ENCODE measurements at regions not wholly inside any gene's neighbourhood (a gene's known extent, or its start where the extent isn't known, plus 50 kb on each side); places are given as distances from the start of the nearest gene placed in this dataset.

- TF ChIP-seq CTCF (IDR thresholded peaks at IDR 0.05; ENCODE audit: control extremely low read depth, extremely low read depth, low read depth, missing control alignments), result no peak
- ChIA-PET CTCF (interaction anchor here (1.1 to 1.6 kb wide), 2 partner anchors 17 to 42 kb away, joined by 3 read pairs; no protein-coding TSS in a partner anchor), POLR2A (no interaction called here)
- no peak for DNase-seq (ENCODE audit: extremely low spot score)
Measured at GRCh38 chr2:188893972-188894371, 80.2 kb upstream of the COL3A1 start.

- TF ChIP-seq CTCF (IDR thresholded peaks at IDR 0.05; ENCODE audit: control extremely low read depth, extremely low read depth, low read depth, missing control alignments), result no peak
- DNase-seq (ENCODE audit: extremely low spot score), result no peak
- POLR2A ChIA-PET, result no interaction called here
- CTCF ChIA-PET, result interaction anchor here (1.1 kb wide), 1 partner anchor 43 kb away, joined by 3 read pairs; no protein-coding TSS in a partner anchor
Measured at GRCh38 chr2:188894979-188895378, 79.2 kb upstream of the COL3A1 start.

GRCh38 chr2:188897096-188897495 lies 77.1 kb upstream of the COL3A1 start:
- DNase-seq (ENCODE audit: extremely low spot score), result no peak
- POLR2A ChIA-PET, result no interaction called here
- no peak for TF ChIP-seq CTCF (IDR thresholded peaks at IDR 0.05; ENCODE audit: control extremely low read depth, extremely low read depth, low read depth, missing control alignments)
- CTCF ChIA-PET, result interaction anchor here (1.1 kb wide), 1 partner anchor 22 kb away, joined by 3 read pairs; no protein-coding TSS in a partner anchor

- POLR2A ChIA-PET, result no interaction called here
- DNase-seq (ENCODE audit: extremely low spot score), result no peak
- CTCF ChIA-PET, result interaction anchor here (1.1 kb wide), 1 partner anchor 21 kb away, joined by 3 read pairs; no protein-coding TSS in a partner anchor
- no peak for TF ChIP-seq CTCF (IDR thresholded peaks at IDR 0.05; ENCODE audit: control extremely low read depth, extremely low read depth, low read depth, missing control alignments)
Measured at GRCh38 chr2:188898261-188898660, 75.9 kb upstream of the COL3A1 start.

GRCh38 chr2:188902901-188903491 lies 71.2 kb upstream of the COL3A1 start:
- DNase-seq (ENCODE audit: extremely low spot score), result no peak
- TF ChIP-seq CTCF (IDR thresholded peaks at IDR 0.05; ENCODE audit: control extremely low read depth, extremely low read depth, low read depth, missing control alignments), result no peak
- POLR2A ChIA-PET, result no interaction called here
- CTCF ChIA-PET, result interaction anchor here (0.9 kb wide), 1 partner anchor 11 kb away, joined by 3 read pairs; no protein-coding TSS in a partner anchor

- no peak for TF ChIP-seq CTCF (IDR thresholded peaks at IDR 0.05; ENCODE audit: control extremely low read depth, extremely low read depth, low read depth, missing control alignments)
- ChIA-PET POLR2A (no interaction called here), CTCF (no interaction called here)
- no peak for DNase-seq (ENCODE audit: extremely low spot score)
Measured at GRCh38 chr2:188903740-188904139, 70.4 kb upstream of the COL3A1 start.

Data from GM10248 (cell line).